Smooth muscle cell (in vitro differentiated cells): ENCODE measurements at regions not wholly inside any gene's neighbourhood (a gene's known extent, or its start where the extent isn't known, plus 50 kb on each side); places are given as distances from the start of the nearest gene placed in this dataset.

ENCODE experiments used
- DNase-seq: peaks from one replicate; lab custom pipeline; 2025; ENCODE audit not compliant: unreplicated experiment; lab: John Stamatoyannopoulos, UW
- H2AFZ ChIP-seq: fragments of 200-600 bp; sonication (generic); 2 replicates; pipeline ENCODE4 v1.6.0; 2016; ENCODE audit warnings: antibody characterized with exemption, low read depth, mild to moderate bottlenecking
- H3F3A ChIP-seq: fragments of 200-600 bp; sonication (generic); 2 replicates; pipeline ENCODE4 v1.6.0; 2017; ENCODE audit warnings: antibody characterized with exemption, low read depth
- H3K27ac ChIP-seq: fragments of 200-600 bp; sonication (generic); 2 replicates; pipeline ENCODE4 v1.5.1; 2016; ENCODE audit warnings: low read depth, mild to moderate bottlenecking
- H3K27me3 ChIP-seq: fragments of 200-600 bp; sonication (generic); 2 replicates; pipeline ENCODE4 v1.6.1; 2016; ENCODE audit warnings: low read depth, mild to moderate bottlenecking
- H3K36me3 ChIP-seq: fragments of 200-600 bp; sonication (generic); 2 replicates; pipeline ENCODE4 v1.5.1; 2016; ENCODE audit warnings: low read depth
- H3K4me1 ChIP-seq: fragments of 200-600 bp; sonication (generic); 2 replicates; pipeline ENCODE4 v1.5.1; 2016; ENCODE audit warnings: low read depth
- H3K4me2 ChIP-seq: fragments of 200-600 bp; sonication (generic); 2 replicates; pipeline ENCODE4 v1.6.0; 2016; ENCODE audit warnings: mild to moderate bottlenecking
- H3K4me3 ChIP-seq: fragments of 200-600 bp; sonication (generic); 2 replicates; pipeline ENCODE4 v1.5.1; 2016; ENCODE audit warnings: mild to moderate bottlenecking
- H3K79me2 ChIP-seq: fragments of 200-600 bp; sonication (generic); 2 replicates; pipeline ENCODE4 v1.6.0; 2016; ENCODE audit warnings: low read depth, mild to moderate bottlenecking
- H3K9ac ChIP-seq: fragments of 200-600 bp; sonication (generic); 2 replicates; pipeline ENCODE4 v1.6.0; 2016; ENCODE audit warnings: low read depth
- H3K9me3 ChIP-seq: fragments of 200-600 bp; sonication (generic); replicated peaks from 2 replicates; pipeline ENCODE4 v1.5.1; 2016; ENCODE audit warnings: low read depth
- H4K20me1 ChIP-seq: fragments of 200-600 bp; sonication (generic); 2 replicates; pipeline ENCODE4 v1.6.0; 2016; ENCODE audit warnings: low read depth
- CTCF ChIP-seq: fragments of 200-600 bp; sonication (generic); IDR thresholded peaks from 2 replicates; pipeline ENCODE4 v1.5.1; 2017; ENCODE audit warnings: borderline replicate concordance, mild to moderate bottlenecking, antibody characterized with exemption; ENCODE audit not compliant: insufficient read depth, poor library complexity, severe bottlenecking
- WGBS: methylation state at CpG from one replicate; pipeline ENCODE4 v1.1.7; 2016; ENCODE audit warnings: low lambda C conversion rate; 5-methylcytosine and 5-hydroxymethylcytosine counted together

GRCh38 chr20:19928328-19929011 lies 88.7 kb upstream of the NAA20 start:
- Histone ChIP-seq H3K9me3 (no peaks in the 10 kb centered on the region), H3K79me2 (no peaks in the 10 kb centered on the region), H3K27me3 (no peaks in the 10 kb centered on the region), H3K9ac (no peak overlapping the region), H4K20me1 (no peaks in the 10 kb centered on the region), H3F3A (no peaks in the 10 kb centered on the region), H3K4me1 (no peaks in the 10 kb centered on the region), H3K36me3 (no peaks in the 10 kb centered on the region), H3K4me3 (no peak overlapping the region), H3K27ac (no peak overlapping the region), H3K4me2 (no peak overlapping the region), H2AFZ (no peak overlapping the region)
- no peak for DNase-seq
- 84% methylated on average over 9 of the region's 9 CpGs for WGBS
- no peak for TF ChIP-seq CTCF

- WGBS = 95% methylated on average over 1 of the region's 1 CpG
- Histone ChIP-seq H3K27me3 (no peaks in the 10 kb centered on the region), H3F3A (no peaks in the 10 kb centered on the region), H3K4me3 (no peak overlapping the region), H3K4me2 (no peak overlapping the region), H4K20me1 (no peaks in the 10 kb centered on the region), H3K9me3 (no peaks in the 10 kb centered on the region), H3K9ac (no peak overlapping the region), H3K4me1 (no peaks in the 10 kb centered on the region), H3K27ac (no peak overlapping the region), H3K79me2 (no peaks in the 10 kb centered on the region), H2AFZ (no peak overlapping the region), H3K36me3 (no peaks in the 10 kb centered on the region)
- no peak for DNase-seq
- TF ChIP-seq CTCF = no peak
These were observed 88.2 kb upstream of the NAA20 start for GRCh38 chr20:19929012-19929360.

- Histone ChIP-seq H3K9me3 (no peaks in the 10 kb centered on the region), H3K79me2 (no peaks in the 10 kb centered on the region), H3K4me1 (no peaks in the 10 kb centered on the region), H3K4me3 (no peak overlapping the region), H3K9ac (no peak overlapping the region), H2AFZ (no peak overlapping the region), H3K27me3 (no peaks in the 10 kb centered on the region), H3K36me3 (no peaks in the 10 kb centered on the region), H4K20me1 (no peaks in the 10 kb centered on the region), H3K27ac (no peak overlapping the region), H3K4me2 (no peak overlapping the region), H3F3A (no peaks in the 10 kb centered on the region)
- WGBS = 80% methylated on average over 7 of the region's 7 CpGs
- no peak for DNase-seq
- TF ChIP-seq CTCF = no peak
These were observed 87.5 kb upstream of the NAA20 start for GRCh38 chr20:19929481-19930145.

GRCh38 chr20:19930426-19930825 lies 86.7 kb upstream of the NAA20 start:
- no peaks in the 10 kb centered on the region for H3K79me2 ChIP-seq

More at GRCh38 chr20:19930426-19930825, 86.7 kb upstream of the NAA20 start:
- WGBS = 77% methylated on average over 5 of the region's 5 CpGs
- Histone ChIP-seq H3K4me2 (no peak overlapping the region), H4K20me1 (no peaks in the 10 kb centered on the region), H3F3A (no peaks in the 10 kb centered on the region), H3K36me3 (no peaks in the 10 kb centered on the region), H3K27me3 (no peaks in the 10 kb centered on the region), H3K9me3 (no peaks in the 10 kb centered on the region), H3K4me1 (no peaks in the 10 kb centered on the region), H3K9ac (no peak overlapping the region), H3K27ac (no peak overlapping the region), H2AFZ (no peak overlapping the region), H3K4me3 (no peak overlapping the region)
- no peak for TF ChIP-seq CTCF
- DNase-seq = no peak
